Panc1 (cell line): ENCODE measurements at regions not wholly inside any gene's neighbourhood (a gene's known extent, or its start where the extent isn't known, plus 50 kb on each side); places are given as distances from the start of the nearest gene placed in this dataset.

Experiments used
- POLR2AphosphoS5 ChIP-seq: IDR thresholded peaks from 2 replicates; pipeline ENCODE4 v1.6.1; 2012; ENCODE audit warnings: mild to moderate bottlenecking, low read depth, low read length, moderate library complexity
- SIN3A ChIP-seq: IDR thresholded peaks from 2 replicates; pipeline ENCODE4 v1.6.1; 2012; ENCODE audit warnings: low read depth, mild to moderate bottlenecking, low read length, moderate library complexity, borderline replicate concordance; ENCODE audit not compliant: insufficient read depth
- TF ChIP-seq, protein P1 (sequence below): fragments of 450-650 bp; IDR thresholded peaks from 2 replicates; pipeline ENCODE4 v1.5.1; 2017; ENCODE audit warnings: mild to moderate bottlenecking

DNA sequence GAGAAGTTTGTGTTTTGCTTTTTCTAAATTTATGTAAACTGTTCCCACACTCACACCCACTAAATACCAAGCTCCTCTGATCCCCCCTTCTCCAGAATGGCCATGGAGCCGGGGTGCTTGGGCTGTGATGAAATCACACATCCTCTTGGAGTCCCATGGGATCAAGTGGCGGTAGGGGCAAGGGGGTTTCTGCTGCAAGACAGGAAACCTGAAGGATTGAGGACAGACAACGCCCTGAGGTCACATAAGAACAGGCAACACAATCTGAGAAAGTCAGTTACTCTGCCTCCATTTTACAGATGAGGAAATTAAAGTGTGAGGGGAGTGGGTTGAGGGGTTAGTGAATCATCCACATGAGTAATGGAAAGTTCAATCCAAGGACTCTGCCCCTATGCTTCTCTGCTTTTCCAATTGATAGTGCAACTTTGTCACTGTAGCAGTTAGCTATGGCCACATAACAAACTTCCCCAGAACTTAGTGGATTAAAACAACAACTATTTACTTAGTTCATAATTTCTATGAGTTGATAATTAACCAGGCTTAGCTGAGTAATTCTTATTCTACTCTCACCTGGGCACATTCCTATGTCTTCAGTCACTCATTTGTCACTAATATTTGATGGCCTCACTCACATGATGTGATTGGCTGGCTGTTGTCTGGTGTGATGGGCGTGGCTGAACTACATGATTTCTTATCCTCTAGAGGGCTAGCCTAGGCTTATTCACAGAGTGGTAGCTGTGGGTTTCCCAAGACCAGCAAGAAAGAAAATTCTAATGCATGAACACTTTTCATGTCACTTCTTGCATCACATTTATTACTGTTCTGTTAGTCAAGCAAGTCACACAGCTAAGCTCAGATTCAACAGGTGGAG lies 77.3 kb upstream of the ADRA1D start:
- TF ChIP-seq, protein P1, sequence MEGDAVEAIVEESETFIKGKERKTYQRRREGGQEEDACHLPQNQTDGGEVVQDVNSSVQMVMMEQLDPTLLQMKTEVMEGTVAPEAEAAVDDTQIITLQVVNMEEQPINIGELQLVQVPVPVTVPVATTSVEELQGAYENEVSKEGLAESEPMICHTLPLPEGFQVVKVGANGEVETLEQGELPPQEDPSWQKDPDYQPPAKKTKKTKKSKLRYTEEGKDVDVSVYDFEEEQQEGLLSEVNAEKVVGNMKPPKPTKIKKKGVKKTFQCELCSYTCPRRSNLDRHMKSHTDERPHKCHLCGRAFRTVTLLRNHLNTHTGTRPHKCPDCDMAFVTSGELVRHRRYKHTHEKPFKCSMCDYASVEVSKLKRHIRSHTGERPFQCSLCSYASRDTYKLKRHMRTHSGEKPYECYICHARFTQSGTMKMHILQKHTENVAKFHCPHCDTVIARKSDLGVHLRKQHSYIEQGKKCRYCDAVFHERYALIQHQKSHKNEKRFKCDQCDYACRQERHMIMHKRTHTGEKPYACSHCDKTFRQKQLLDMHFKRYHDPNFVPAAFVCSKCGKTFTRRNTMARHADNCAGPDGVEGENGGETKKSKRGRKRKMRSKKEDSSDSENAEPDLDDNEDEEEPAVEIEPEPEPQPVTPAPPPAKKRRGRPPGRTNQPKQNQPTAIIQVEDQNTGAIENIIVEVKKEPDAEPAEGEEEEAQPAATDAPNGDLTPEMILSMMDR = no peak
- TF ChIP-seq POLR2AphosphoS5 (no peak), SIN3A (no peak)
